SU-DHL-6 (cell line): ENCODE measurements at regions not wholly inside any gene's neighbourhood (a gene's known extent, or its start where the extent isn't known, plus 50 kb on each side); places are given as distances from the start of the nearest gene placed in this dataset.

ENCODE experiments used
- CTCF ChIP-seq: fragments of 200-600 bp; sonication (generic); IDR thresholded peaks from one replicate; pipeline ENCODE4 v1.5.1; 2017; ENCODE audit warnings: antibody characterized with exemption, mild to moderate bottlenecking, low read length, moderate library complexity; ENCODE audit not compliant: insufficient read depth, poor library complexity, severe bottlenecking
- EZH2phosphoT487 ChIP-seq: fragments of 200-600 bp; sonication (generic), shearing (Covaris generic); conservative IDR thresholded peaks from 2 replicates; pipeline ENCODE4 v1.6.1; 2018; ENCODE audit warnings: mild to moderate bottlenecking, antibody characterized with exemption, low read length, moderate library complexity, mixed read lengths

GRCh38 chr4:140293979-140294378, 79.5 kb upstream of the SCOC start:
- TF ChIP-seq CTCF, result no peak
- no peak for TF ChIP-seq EZH2phosphoT487
